ENCODE measurements at regions not wholly inside any gene's neighbourhood (a gene's known extent, or its start where the extent isn't known, plus 50 kb on each side); places are given as distances from the start of the nearest gene placed in this dataset.
A peak's percentile ranks its signal among the peaks of the same experiment; 100 is the strongest.

DNA sequence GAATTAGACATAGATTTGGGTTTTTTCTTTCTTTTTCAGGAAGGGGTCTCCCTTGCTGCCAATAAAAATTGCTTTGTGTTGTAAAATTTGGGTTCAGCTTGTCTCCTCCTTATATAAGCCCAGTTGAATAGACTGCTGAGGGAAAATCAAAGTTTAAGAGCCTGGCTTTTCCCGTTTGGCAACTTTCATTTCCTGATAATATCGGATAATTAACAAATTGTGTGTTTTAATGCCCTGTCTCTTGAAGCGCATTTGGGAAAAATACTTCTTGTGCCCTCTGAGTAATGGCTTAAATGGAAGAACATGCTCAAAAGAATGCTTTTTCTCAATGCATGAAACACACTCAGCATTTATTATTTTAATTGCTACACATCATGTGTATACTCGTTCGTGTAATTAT, 198.0 kb upstream of the DCN start:
- DNase-seq (ENCODE audit: low read depth): no peak
- TF ChIP-seq, protein P1, sequence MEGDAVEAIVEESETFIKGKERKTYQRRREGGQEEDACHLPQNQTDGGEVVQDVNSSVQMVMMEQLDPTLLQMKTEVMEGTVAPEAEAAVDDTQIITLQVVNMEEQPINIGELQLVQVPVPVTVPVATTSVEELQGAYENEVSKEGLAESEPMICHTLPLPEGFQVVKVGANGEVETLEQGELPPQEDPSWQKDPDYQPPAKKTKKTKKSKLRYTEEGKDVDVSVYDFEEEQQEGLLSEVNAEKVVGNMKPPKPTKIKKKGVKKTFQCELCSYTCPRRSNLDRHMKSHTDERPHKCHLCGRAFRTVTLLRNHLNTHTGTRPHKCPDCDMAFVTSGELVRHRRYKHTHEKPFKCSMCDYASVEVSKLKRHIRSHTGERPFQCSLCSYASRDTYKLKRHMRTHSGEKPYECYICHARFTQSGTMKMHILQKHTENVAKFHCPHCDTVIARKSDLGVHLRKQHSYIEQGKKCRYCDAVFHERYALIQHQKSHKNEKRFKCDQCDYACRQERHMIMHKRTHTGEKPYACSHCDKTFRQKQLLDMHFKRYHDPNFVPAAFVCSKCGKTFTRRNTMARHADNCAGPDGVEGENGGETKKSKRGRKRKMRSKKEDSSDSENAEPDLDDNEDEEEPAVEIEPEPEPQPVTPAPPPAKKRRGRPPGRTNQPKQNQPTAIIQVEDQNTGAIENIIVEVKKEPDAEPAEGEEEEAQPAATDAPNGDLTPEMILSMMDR (conservative IDR thresholded peaks at IDR 0.05; ENCODE audit: low read depth, low read length): no peak
- H3K4me3 ChIP-seq (ENCODE audit: low read depth, low read length): no peak overlapping the region

DNA sequence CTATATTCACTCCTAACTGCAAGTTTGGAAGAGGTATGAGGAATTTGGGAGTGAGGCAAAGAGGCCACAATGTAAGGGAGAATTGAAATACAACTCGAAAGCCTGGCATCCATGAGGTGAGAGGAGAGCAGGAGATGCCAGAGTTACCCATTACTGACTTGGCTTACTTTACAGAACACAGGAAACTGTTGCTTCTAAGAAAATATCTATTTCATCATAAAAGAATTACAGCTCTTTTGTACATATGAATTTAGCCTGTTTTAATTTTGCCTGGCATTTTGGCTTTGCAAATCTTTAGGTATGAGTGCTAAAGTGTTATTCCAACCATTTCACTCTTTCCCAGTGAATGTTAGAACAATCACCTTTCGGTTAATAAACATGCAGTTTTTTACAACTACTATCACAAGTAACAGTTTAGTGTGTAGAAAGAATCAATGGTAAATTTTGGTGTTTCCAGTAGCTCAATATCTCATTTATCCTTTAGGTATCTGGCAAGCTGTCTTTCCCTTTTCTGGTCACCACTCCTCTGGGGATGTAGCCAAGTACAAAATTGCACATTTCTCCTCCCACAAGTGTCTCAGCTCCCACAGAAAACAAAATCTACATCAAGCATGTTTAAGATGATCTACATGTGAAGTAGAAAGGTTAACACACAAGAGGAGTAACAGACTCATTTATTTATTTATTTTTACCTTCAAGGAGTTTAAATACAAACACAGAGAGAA, 196.6 kb upstream of the DCN start:
- DNase-seq (ENCODE audit: low read depth): no peak
- H3K4me3 ChIP-seq (ENCODE audit: low read depth, low read length): no peak overlapping the region
- TF ChIP-seq, protein P1 (conservative IDR thresholded peaks at IDR 0.05; ENCODE audit: low read depth, low read length): no peak

DNA sequence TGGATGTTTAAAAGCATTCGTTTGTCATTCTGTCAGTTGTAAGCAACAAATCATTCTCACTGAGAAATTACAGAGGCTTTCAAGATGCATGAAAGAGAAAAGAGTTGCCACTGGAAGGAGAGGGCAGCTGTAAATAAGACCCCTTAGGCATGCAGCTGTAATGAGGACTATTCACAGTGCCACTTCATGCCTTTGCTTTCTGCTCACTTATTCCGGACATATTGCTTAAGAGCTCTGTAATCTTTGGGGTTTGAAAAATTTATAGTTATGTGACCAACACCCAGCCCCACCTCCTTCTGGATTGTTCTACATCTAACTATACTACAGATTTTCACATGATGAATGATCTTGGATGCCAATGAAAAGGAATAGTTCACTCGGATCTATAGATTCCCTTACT, 194.8 kb upstream of the DCN start:
- H3K4me3 ChIP-seq (ENCODE audit: low read depth, low read length): no peak overlapping the region

DNA sequence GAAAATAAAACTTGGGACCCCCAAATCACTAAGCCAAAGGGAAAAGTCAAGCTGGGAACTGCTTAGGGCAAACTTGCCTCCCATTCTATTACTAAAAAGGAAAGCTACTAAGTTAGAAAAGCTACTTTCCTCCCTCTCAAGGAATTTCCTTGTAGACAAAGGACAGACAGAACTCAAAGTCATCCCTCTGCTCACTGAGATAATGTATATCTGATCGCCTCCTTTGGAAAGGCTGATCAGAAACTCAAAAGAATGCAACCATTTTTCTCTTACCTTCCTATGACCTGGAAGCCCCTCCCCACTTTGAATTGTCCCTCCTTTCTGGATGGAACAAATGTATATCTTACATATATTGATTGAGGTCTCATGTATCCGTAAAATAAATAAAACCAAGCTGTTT, 190.5 kb upstream of the DCN start:
- no peak for DNase-seq (ENCODE audit: low read depth)

More for the DNA sequence above, 194.8 kb upstream of the DCN start:
- peak; percentile 22 for DNase-seq (ENCODE audit: low read depth)
- TF ChIP-seq, protein P1 (conservative IDR thresholded peaks at IDR 0.05; ENCODE audit: low read depth, low read length): no peak

DNA sequence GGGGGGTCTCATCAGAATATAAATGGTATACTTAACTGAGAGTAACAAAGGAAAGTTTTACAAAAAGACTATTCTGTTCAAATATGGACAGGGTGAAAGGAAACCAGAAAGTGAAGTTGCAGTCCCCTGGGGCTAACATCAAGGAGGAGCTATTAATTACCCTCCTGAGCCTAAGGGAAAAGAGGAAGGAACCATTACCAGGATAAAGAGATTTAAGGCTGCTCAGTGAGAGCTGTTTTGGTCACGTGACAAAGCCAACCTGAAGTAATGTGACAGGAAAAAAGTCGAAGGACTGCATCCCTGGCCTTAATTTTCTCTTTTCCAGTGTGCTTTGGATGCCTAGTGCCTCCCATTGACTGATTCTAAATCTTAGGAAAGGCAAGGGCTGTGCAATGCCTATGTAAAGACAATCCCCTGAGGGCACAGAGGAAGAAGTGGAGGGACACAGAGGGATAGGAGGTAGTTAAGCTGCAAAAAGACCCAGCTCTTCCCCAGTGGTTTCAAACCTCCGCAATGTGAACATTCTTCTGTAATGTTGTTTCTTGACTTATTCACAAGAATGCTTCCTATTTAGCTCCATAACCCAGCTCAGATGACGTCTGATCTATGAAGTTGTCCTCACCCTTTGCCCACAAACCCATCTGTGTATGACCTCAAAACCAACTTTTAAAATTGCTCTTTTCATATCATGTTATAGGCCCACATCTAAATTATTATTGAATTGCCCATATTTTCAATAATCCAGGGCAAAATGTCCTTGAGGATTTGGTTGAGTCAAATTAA, 187.7 kb upstream of the DCN start:
- no peak overlapping the region for H3K4me3 ChIP-seq (ENCODE audit: low read depth, low read length)
- DNase-seq (ENCODE audit: low read depth): no peak
- TF ChIP-seq, protein P1 (conservative IDR thresholded peaks at IDR 0.05; ENCODE audit: low read depth, low read length): no peak

More for the DNA sequence above, 190.5 kb upstream of the DCN start:
- no peak overlapping the region for H3K4me3 ChIP-seq (ENCODE audit: low read depth, low read length)
- TF ChIP-seq, protein P1 (conservative IDR thresholded peaks at IDR 0.05; ENCODE audit: low read depth, low read length): no peak

DNA sequence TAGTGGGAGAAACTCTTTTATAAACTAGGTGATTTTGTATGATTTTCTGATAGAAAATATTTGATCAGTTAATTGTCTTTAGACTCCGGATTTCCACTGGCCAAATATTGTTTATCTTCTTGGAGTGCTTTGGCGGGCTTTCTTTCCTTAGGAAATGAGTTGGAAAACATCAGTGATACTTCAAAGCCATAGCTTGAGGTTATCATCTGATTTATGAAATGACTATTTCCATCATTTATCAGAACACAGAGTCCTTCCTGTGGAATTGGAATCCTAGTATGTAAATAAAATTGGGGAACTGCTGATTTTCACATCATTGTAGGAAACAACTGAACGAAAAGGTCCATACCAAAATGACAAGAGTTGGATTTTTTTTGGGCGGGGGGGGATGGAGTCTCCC, 186.0 kb upstream of the DCN start:
- no peak for DNase-seq (ENCODE audit: low read depth)
- TF ChIP-seq, protein P1 (conservative IDR thresholded peaks at IDR 0.05; ENCODE audit: low read depth, low read length): no peak
- H3K4me3 ChIP-seq (ENCODE audit: low read depth, low read length): no peak overlapping the region

Data from choroid plexus epithelial cell (primary cell).